ENCODE measurements at regions not wholly inside any gene's neighbourhood (a gene's known extent, or its start where the extent isn't known, plus 50 kb on each side); places are given as distances from the start of the nearest gene placed in this dataset.
"Not testable (repeated sequence)": the region's sequence is repeated elsewhere in the genome, so short reads cannot be mapped to it uniquely, and the experiment has no call there.

DNA sequence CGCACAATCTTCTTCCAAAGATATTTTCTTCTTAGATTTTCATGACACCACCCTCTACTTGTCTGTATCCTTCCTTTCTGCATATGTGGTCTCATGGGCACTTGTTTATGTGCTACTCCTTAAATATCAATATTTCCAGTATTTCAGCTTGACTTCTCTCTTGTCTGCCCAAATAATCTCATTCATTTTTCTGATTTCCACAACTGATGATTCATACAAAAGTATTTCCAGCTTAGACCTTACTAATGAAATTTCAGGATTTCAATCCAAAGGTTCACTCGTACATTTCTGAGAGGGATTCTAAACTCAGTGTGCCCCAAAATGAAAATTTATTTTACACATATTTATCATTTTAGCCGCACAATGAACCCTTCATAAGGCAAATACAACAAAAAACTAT, 928.9 kb upstream of the C9orf72 start:
- H3K4me3 ChIP-seq (ENCODE audit: low read length) = no peak overlapping the region
- no peak overlapping the region for H3K9ac ChIP-seq (ENCODE audit: low read length)
- H4K20me1 ChIP-seq (ENCODE audit: insufficient read depth, low read length) = no peaks in the 10 kb centered on the region
- H3K27ac ChIP-seq (ENCODE audit: low read length) = no peak overlapping the region
- no peaks in the 10 kb centered on the region for H3K9me3 ChIP-seq (ENCODE audit: insufficient read depth, low read length)
- H3K27me3 ChIP-seq (ENCODE audit: low read depth, low read length) = no peaks in the 10 kb centered on the region
- TF ChIP-seq CTCF (IDR thresholded peaks at IDR 0.05; ENCODE audit: low read depth, low read length) (no peak), EZH2phosphoT487 (IDR thresholded peaks at IDR 0.05; ENCODE audit: low read depth) (no peak)
- no peaks in the 10 kb centered on the region for H3K36me3 ChIP-seq (replicated peaks; ENCODE audit: low read depth, low read length)
- H3K4me2 ChIP-seq (ENCODE audit: low read length) = no peak overlapping the region
- H2AFZ ChIP-seq (ENCODE audit: low read depth, low read length) = no peak overlapping the region
- H3K79me2 ChIP-seq (ENCODE audit: low read length) = no peaks in the 10 kb centered on the region
- no peaks in the 10 kb centered on the region for H3K4me1 ChIP-seq (ENCODE audit: low read length)

- Histone ChIP-seq H3K4me1 (ENCODE audit: low read length) (no peaks in the 10 kb centered on the region), H3K79me2 (ENCODE audit: low read length) (no peaks in the 10 kb centered on the region), H3K36me3 (replicated peaks; ENCODE audit: low read depth, low read length) (no peaks in the 10 kb centered on the region), H3K27ac (ENCODE audit: low read length) (no peak overlapping the region), H4K20me1 (ENCODE audit: insufficient read depth, low read length) (no peaks in the 10 kb centered on the region), H3K4me3 (ENCODE audit: low read length) (no peak overlapping the region), H3K4me2 (ENCODE audit: low read length) (no peak overlapping the region), H3K9ac (ENCODE audit: low read length) (no peak overlapping the region), H2AFZ (ENCODE audit: low read depth, low read length) (no peak overlapping the region), H3K9me3 (ENCODE audit: insufficient read depth, low read length) (no peaks in the 10 kb centered on the region), H3K27me3 (ENCODE audit: low read depth, low read length) (no peaks in the 10 kb centered on the region)
- no peak for TF ChIP-seq EZH2phosphoT487 (IDR thresholded peaks at IDR 0.05; ENCODE audit: low read depth)
Measured at GRCh38 chr9:28502741-28503140, 929.5 kb upstream of the C9orf72 start.

DNA sequence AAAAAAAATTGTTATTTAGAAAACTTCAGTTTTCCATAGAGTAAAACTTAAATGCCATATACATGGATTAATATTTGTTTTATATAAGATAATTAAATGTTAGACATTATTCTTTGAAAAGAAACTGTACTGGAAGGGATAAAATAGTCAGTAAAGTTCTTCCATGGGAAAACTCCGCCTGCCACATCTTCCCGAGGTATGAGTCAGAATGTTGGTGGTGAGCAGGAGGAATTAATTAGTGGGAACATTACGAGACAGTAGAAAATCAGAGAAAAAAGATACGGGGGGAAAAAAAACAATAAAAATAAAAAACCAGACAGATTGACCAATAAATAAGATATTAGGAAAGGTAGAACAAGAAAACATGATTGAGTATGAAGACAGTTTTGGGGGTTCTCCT, 930.3 kb upstream of the C9orf72 start:
- no peak overlapping the region for H3K27ac ChIP-seq (ENCODE audit: low read length)
- no peak overlapping the region for H3K9ac ChIP-seq (ENCODE audit: low read length)
- no peaks in the 10 kb centered on the region for H3K4me1 ChIP-seq (ENCODE audit: low read length)
- no peak overlapping the region for H3K4me3 ChIP-seq (ENCODE audit: low read length)
- no peaks in the 10 kb centered on the region for H3K36me3 ChIP-seq (replicated peaks; ENCODE audit: low read depth, low read length)
- no peak overlapping the region for H3K4me2 ChIP-seq (ENCODE audit: low read length)
- TF ChIP-seq EZH2phosphoT487 (IDR thresholded peaks at IDR 0.05; ENCODE audit: low read depth) (no peak), CTCF (IDR thresholded peaks at IDR 0.05; ENCODE audit: low read depth, low read length) (no peak)
- no peaks in the 10 kb centered on the region for H3K9me3 ChIP-seq (ENCODE audit: insufficient read depth, low read length)
- H4K20me1 ChIP-seq (ENCODE audit: insufficient read depth, low read length) = no peaks in the 10 kb centered on the region
- no peak overlapping the region for H2AFZ ChIP-seq (ENCODE audit: low read depth, low read length)
- H3K79me2 ChIP-seq (ENCODE audit: low read length) = no peaks in the 10 kb centered on the region
- H3K27me3 ChIP-seq (ENCODE audit: low read depth, low read length) = no peaks in the 10 kb centered on the region

GRCh38 chr9:28518439-28518838, 945.2 kb upstream of the C9orf72 start:
- H3K4me1 ChIP-seq (ENCODE audit: low read length) = peaks cover 7% of the 10 kb centered on the region; the same call in 1 of the 2 replicates
- H3K9me3 ChIP-seq (ENCODE audit: insufficient read depth, low read length) = no peaks in the 10 kb centered on the region
- no peak overlapping the region for H3K9ac ChIP-seq (ENCODE audit: low read length)
- H3K4me2 ChIP-seq (ENCODE audit: low read length) = no peak overlapping the region
- H3K4me3 ChIP-seq (ENCODE audit: low read length) = no peak overlapping the region
- H2AFZ ChIP-seq (ENCODE audit: low read depth, low read length) = no peak overlapping the region
- no peaks in the 10 kb centered on the region for H4K20me1 ChIP-seq (ENCODE audit: insufficient read depth, low read length)
- no peaks in the 10 kb centered on the region for H3K27me3 ChIP-seq (ENCODE audit: low read depth, low read length)
- no peaks in the 10 kb centered on the region for H3K36me3 ChIP-seq (replicated peaks; ENCODE audit: low read depth, low read length)
- TF ChIP-seq EZH2phosphoT487 (IDR thresholded peaks at IDR 0.05; ENCODE audit: low read depth) = no peak
- no peak for TF ChIP-seq CTCF (IDR thresholded peaks at IDR 0.05; ENCODE audit: low read depth, low read length)
- H3K79me2 ChIP-seq (ENCODE audit: low read length) = no peaks in the 10 kb centered on the region
- H3K27ac ChIP-seq (ENCODE audit: low read length) = no peak overlapping the region

GRCh38 chr9:28524309-28524708, 951.0 kb upstream of the C9orf72 start:
- H3K4me2 ChIP-seq (ENCODE audit: low read length); H3K36me3 ChIP-seq (replicated peaks; ENCODE audit: low read depth, low read length); H3K9ac ChIP-seq (ENCODE audit: low read length); H4K20me1 ChIP-seq (ENCODE audit: insufficient read depth, low read length); H3K79me2 ChIP-seq (ENCODE audit: low read length); H3K27ac ChIP-seq (ENCODE audit: low read length); H3K9me3 ChIP-seq (ENCODE audit: insufficient read depth, low read length); H3K27me3 ChIP-seq (ENCODE audit: low read depth, low read length); H2AFZ ChIP-seq (ENCODE audit: low read depth, low read length); H3K4me3 ChIP-seq (ENCODE audit: low read length): not testable (repeated sequence)
- H3K4me1 ChIP-seq (ENCODE audit: low read length) = peaks cover 21% of the 10 kb centered on the region
